K562 (cell line): ENCODE measurements at regions not wholly inside any gene's neighbourhood (a gene's known extent, or its start where the extent isn't known, plus 50 kb on each side); places are given as distances from the start of the nearest gene placed in this dataset.
A peak's percentile ranks its signal among the peaks of the same experiment; 100 is the strongest.

Experiments
- AFF1 ChIP-seq, 2 experiments: fragments of 450-650 bp; IDR thresholded peaks; 2 replicates each; pipeline ENCODE4 v1.6.1; 2018; ENCODE audit warnings: mild to moderate bottlenecking in 2 of 2, low read depth in 1 of 2; ENCODE audit not compliant: partially characterized antibody in 2 of 2
- CXXC5 ChIP-seq: fragments of 250-450 bp; sonication (Bioruptor Pico); IDR thresholded peaks from 2 replicates; pipeline ENCODE4 v1.8.0; 2022; ENCODE audit warnings: inconsistent platforms, mild to moderate bottlenecking, moderate library complexity
- EGR1 ChIP-seq: fragments of 450-650 bp; conservative IDR thresholded peaks from 2 replicates; pipeline ENCODE4 v1.6.1; 2017; ENCODE audit warnings: mild to moderate bottlenecking
- ETV6 ChIP-seq, 3 experiments: fragments of 150-350 bp in 1 of 3; sonication (generic) in 1 of 3; formaldehyde crosslinking in 1 of 3; IDR thresholded peaks; 2 replicates each; pipeline versions ENCODE4 v1.6.1 to v1.8.0; 2014 to 2022; ENCODE audit warnings: borderline replicate concordance in 2 of 3, low read depth in 2 of 3, antibody characterized with exemption in 1 of 3, low read length in 1 of 3, mild to moderate bottlenecking in 1 of 3, missing genetic modification reagents in 1 of 3
- FOXM1 ChIP-seq, 2 experiments: fragments of 450-650 bp in 1 of 2; sonication (generic) in 1 of 2; formaldehyde crosslinking in 1 of 2; IDR thresholded peaks; 2 replicates each; pipeline versions ENCODE4 v1.6.1 to v1.9.0; 2017 to 2022; ENCODE audit warnings: low read depth in 2 of 2, mild to moderate bottlenecking in 2 of 2, missing genetic modification reagents in 1 of 2, moderate library complexity in 1 of 2
- GABPA ChIP-seq: fragments of 200-800 bp; sonication (Bioruptor generic); conservative IDR thresholded peaks from 2 replicates; pipeline ENCODE4 v1.6.1; 2016; ENCODE audit warnings: low read depth, missing genetic modification characterization, missing compliant biosample characterization
- KLF6 ChIP-seq: fragments of 250-450 bp; sonication (Bioruptor Pico); IDR thresholded peaks from 2 replicates; pipeline ENCODE4 v1.4.0; 2020; ENCODE audit warnings: mild to moderate bottlenecking, moderate library complexity, borderline replicate concordance
- MAFK ChIP-seq: IDR thresholded peaks from 2 replicates; pipeline ENCODE4 v1.6.1; 2011; ENCODE audit warnings: low read length, improper control_type of control experiment
- PTRF ChIP-seq: fragments of 450-650 bp; IDR thresholded peaks from 2 replicates; pipeline ENCODE4 v1.6.1; 2016; ENCODE audit warnings: mild to moderate bottlenecking, missing genetic modification characterization, missing compliant biosample characterization
- PTTG1 ChIP-seq: fragments of 450-650 bp; IDR thresholded peaks from 2 replicates; pipeline ENCODE4 v1.6.1; 2016; ENCODE audit warnings: low read depth, mild to moderate bottlenecking, missing genetic modification characterization, missing compliant biosample characterization
- RNF219 ChIP-seq: fragments of 250-450 bp; sonication (Bioruptor Pico); IDR thresholded peaks from 2 replicates; pipeline ENCODE4 v1.5.0; 2022; ENCODE audit warnings: mild to moderate bottlenecking
- STAT6 ChIP-seq: sonication (generic); formaldehyde crosslinking; IDR thresholded peaks from 2 replicates; pipeline ENCODE4 v1.8.1; 2023; ENCODE audit warnings: mild to moderate bottlenecking, missing genetic modification reagents
- ZEB2 ChIP-seq: fragments of 450-650 bp; IDR thresholded peaks from 2 replicates; pipeline ENCODE4 v1.6.1; 2016
- ZNF239 ChIP-seq: fragments of 250-450 bp; sonication (Bioruptor Pico); IDR thresholded peaks from 2 replicates; pipeline ENCODE4 v1.4.0; 2020; ENCODE audit warnings: mild to moderate bottlenecking
- ZNF324 ChIP-seq: fragments of 250-450 bp; sonication (Bioruptor Pico); IDR thresholded peaks from 2 replicates; pipeline ENCODE4 v1.4.0; 2020; ENCODE audit warnings: mild to moderate bottlenecking

GRCh38 chr6:14951704-14952103 is 294.2 kb upstream of the JARID2 start (continued):
- TF ChIP-seq CXXC5 (CRISPR knock-in tag) (no peak), AFF1 (IDR thresholded peaks at IDR 0.05; ENCODE audit: low read depth in 1 of 2, partially characterized antibody in 2 of 2) (no peak), ZNF324 (no peak), GABPA (tag) (no peak), ETV6 (IDR thresholded peaks at IDR 0.05; ENCODE audit: borderline replicate concordance in 1 of 2, low read depth in 2 of 2, low read length in 1 of 2) (no peak), ETV6 (CRISPR knock-in tag; IDR thresholded peaks at IDR 0.05; ENCODE audit: borderline replicate concordance) (no peak), STAT6 (no peak), PTRF (tag) (peak; percentile 51; the same call in 1 of the 2 replicates), ZEB2 (no peak), RNF219 (no peak), FOXM1 (IDR thresholded peaks at IDR 0.05; ENCODE audit: low read depth) (no peak), FOXM1 (CRISPR knock-in tag; IDR thresholded peaks at IDR 0.05; ENCODE audit: low read depth) (no peak), KLF6 (CRISPR knock-in tag) (no peak), ZNF239 (CRISPR knock-in tag) (no peak), EGR1 (no peak), PTTG1 (tag) (peak; percentile 53; the same call in 1 of the 2 replicates), MAFK (no peak)
